22Rv1 (cell line): ENCODE measurements at regions not wholly inside any gene's neighbourhood (a gene's known extent, or its start where the extent isn't known, plus 50 kb on each side); places are given as distances from the start of the nearest gene placed in this dataset.

Experiments used
- CTCF ChIP-seq: fragments of 450-650 bp; IDR thresholded peaks from 2 replicates; pipeline ENCODE4 v1.5.1; 2017; ENCODE audit warnings: mild to moderate bottlenecking
- ZFX ChIP-seq: fragments of 450-650 bp; IDR thresholded peaks from 2 replicates; pipeline ENCODE4 v1.6.1; 2017; ENCODE audit warnings: antibody characterized with exemption, borderline replicate concordance

- no peak for TF ChIP-seq CTCF
- TF ChIP-seq ZFX = no peak
Measured at GRCh38 chr10:64306729-64307327, 785.6 kb downstream of the REEP3 start.
